ENCODE measurements at regions not wholly inside any gene's neighbourhood (a gene's known extent, or its start where the extent isn't known, plus 50 kb on each side); places are given as distances from the start of the nearest gene placed in this dataset.
"Not testable (repeated sequence)": the region's sequence is repeated elsewhere in the genome, so short reads cannot be mapped to it uniquely, and the experiment has no call there.

- H3K4me1 Mint-ChIP-seq, result no peaks in the 10 kb centered on the region
- H3K27me3 Mint-ChIP-seq (ENCODE audit: low read depth), result no peaks in the 10 kb centered on the region
- no peak overlapping the region for H3K4me3 Mint-ChIP-seq
- H3K36me3 Mint-ChIP-seq (ENCODE audit: low read depth), result no peaks in the 10 kb centered on the region
- peaks cover under 1% of the 10 kb centered on the region for H3K9me3 Mint-ChIP-seq
- no peak for TF ChIP-seq CTCF (IDR thresholded peaks at IDR 0.05; ENCODE audit: unreplicated experiment in 3 of 3)
- no peak overlapping the region for H3K27ac Mint-ChIP-seq
Measured at GRCh38 chr21:14657241-14658008, 111.3 kb upstream of the SAMSN1 start.

GRCh38 chr21:14646893-14647292 is 100.8 kb upstream of the SAMSN1 start:
- Mint-ChIP-seq H3K27me3 (ENCODE audit: low read depth) (peaks cover 4% of the 10 kb centered on the region), H3K27ac (no peak overlapping the region), H3K4me1 (no peaks in the 10 kb centered on the region), H3K9me3 (peaks cover 19% of the 10 kb centered on the region), H3K36me3 (ENCODE audit: low read depth) (no peaks in the 10 kb centered on the region), H3K4me3 (no peak overlapping the region)
- no peak for TF ChIP-seq CTCF (IDR thresholded peaks at IDR 0.05; ENCODE audit: unreplicated experiment in 3 of 3)

- no peak for TF ChIP-seq CTCF (IDR thresholded peaks at IDR 0.05; ENCODE audit: unreplicated experiment in 3 of 3)
- Mint-ChIP-seq H3K27me3 (ENCODE audit: low read depth) (peaks cover 4% of the 10 kb centered on the region), H3K4me1 (no peaks in the 10 kb centered on the region), H3K36me3 (ENCODE audit: low read depth) (no peaks in the 10 kb centered on the region), H3K9me3 (peaks cover 19% of the 10 kb centered on the region), H3K27ac (no peak overlapping the region), H3K4me3 (no peak overlapping the region)
Measured at GRCh38 chr21:14645702-14646101, 99.6 kb upstream of the SAMSN1 start.

- Mint-ChIP-seq H3K36me3 (ENCODE audit: low read depth) (no peaks in the 10 kb centered on the region), H3K27ac (no peak overlapping the region), H3K9me3 (peaks cover 3% of the 10 kb centered on the region), H3K4me1 (no peaks in the 10 kb centered on the region), H3K4me3 (no peak overlapping the region), H3K27me3 (ENCODE audit: low read depth) (peaks cover 7% of the 10 kb centered on the region)
- no peak for TF ChIP-seq CTCF (IDR thresholded peaks at IDR 0.05; ENCODE audit: unreplicated experiment in 3 of 3)
Measured at GRCh38 chr21:14632359-14632758, 86.2 kb upstream of the SAMSN1 start.

GRCh38 chr21:14630556-14631069 is 84.5 kb upstream of the SAMSN1 start:
- Mint-ChIP-seq H3K9me3 (peaks cover 3% of the 10 kb centered on the region), H3K4me3 (no peak overlapping the region), H3K36me3 (ENCODE audit: low read depth) (no peaks in the 10 kb centered on the region), H3K4me1 (no peaks in the 10 kb centered on the region), H3K27ac (no peak overlapping the region), H3K27me3 (ENCODE audit: low read depth) (peaks cover 7% of the 10 kb centered on the region)
- no peak for TF ChIP-seq CTCF (IDR thresholded peaks at IDR 0.05; ENCODE audit: unreplicated experiment in 3 of 3)

- no peak for TF ChIP-seq CTCF (IDR thresholded peaks at IDR 0.05; ENCODE audit: unreplicated experiment in 3 of 3)
- Mint-ChIP-seq H3K4me1 (no peaks in the 10 kb centered on the region), H3K27me3 (ENCODE audit: low read depth) (peaks cover 4% of the 10 kb centered on the region), H3K27ac (no peak overlapping the region), H3K9me3 (peaks cover 8% of the 10 kb centered on the region), H3K4me3 (no peak overlapping the region), H3K36me3 (ENCODE audit: low read depth) (no peaks in the 10 kb centered on the region)
Measured at GRCh38 chr21:14629461-14629860, 83.3 kb upstream of the SAMSN1 start.

GRCh38 chr21:14623079-14623478 is 77.0 kb upstream of the SAMSN1 start:
- not testable (repeated sequence) for H3K36me3 Mint-ChIP-seq (ENCODE audit: low read depth); H3K27ac Mint-ChIP-seq; H3K27me3 Mint-ChIP-seq (ENCODE audit: low read depth); H3K4me1 Mint-ChIP-seq; H3K4me3 Mint-ChIP-seq
- peaks cover 23% of the 10 kb centered on the region for H3K9me3 Mint-ChIP-seq
